Lower leg skin (tissue), 4 donors: ENCODE measurements at regions not wholly inside any gene's neighbourhood (a gene's known extent, or its start where the extent isn't known, plus 50 kb on each side); places are given as distances from the start of the nearest gene placed in this dataset.

Experiments used
- DNase-seq, 2 donors: peaks; one replicate each; pipeline ENCODE4 v3.0.0-alpha.2; 2019; ENCODE audit warnings: low spot score in 2 of 2
- H3K4me3 ChIP-seq: fragments of 200-600 bp; sonication (generic); 2 replicates; pipeline ENCODE4 v1.5.1; 2017; ENCODE audit warnings: mild to moderate bottlenecking, low read depth; ENCODE audit not compliant: poor library complexity, severe bottlenecking
- CTCF ChIP-seq, 3 donors: fragments of 450-650 bp; IDR thresholded peaks; one replicate each; pipeline ENCODE4 v1.5.1; 2016; ENCODE audit warnings: antibody characterized with exemption in 3 of 3, mild to moderate bottlenecking in 3 of 3, moderate library complexity in 2 of 3
- POLR2A ChIP-seq, 2 donors: fragments of 450-650 bp; IDR thresholded peaks; one replicate each; pipeline ENCODE4 v1.6.1; 2016 to 2017; ENCODE audit warnings: antibody characterized with exemption in 2 of 2, mild to moderate bottlenecking in 1 of 2, moderate library complexity in 1 of 2
- WGBS, 2 donors: methylation state at CpG; one replicate each; pipeline ENCODE4 v1.1.5; 2018; 5-methylcytosine and 5-hydroxymethylcytosine counted together
- intact Hi-C: fragments of 100-400 bp; cut with DNase I; formaldehyde crosslinking; loops from one replicate; pipeline ENCODE4 v1.15.0; 2023; ENCODE audit warnings: low total_unique reads

DNA sequence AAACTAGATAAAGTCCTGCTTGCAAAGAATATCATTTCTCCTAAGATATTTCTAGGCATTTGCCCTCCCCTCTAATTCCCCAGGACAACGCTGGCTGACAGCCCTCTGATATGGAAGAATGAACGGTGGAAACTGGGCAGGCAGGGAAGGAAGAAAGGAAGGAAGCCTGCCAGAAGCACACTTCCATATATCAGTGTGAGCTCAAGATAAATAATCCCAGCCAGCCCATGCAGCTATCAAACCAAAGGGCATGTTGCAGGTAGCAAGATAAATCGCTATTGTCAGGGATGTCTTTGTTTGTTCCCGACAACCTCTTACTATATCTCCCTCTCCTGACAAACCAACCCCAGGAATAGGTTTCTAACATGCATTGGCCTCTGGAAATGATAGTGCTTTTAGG, 412.8 kb downstream of the HNRNPD start:
- no peak overlapping the region for H3K4me3 ChIP-seq
- intact Hi-C loops = no loop called here
- no peak for TF ChIP-seq CTCF (IDR thresholded peaks at IDR 0.05)
- TF ChIP-seq POLR2A (IDR thresholded peaks at IDR 0.05) = no peak
- 68 to 79% methylated on average over 4 of the region's 4 CpGs for WGBS, 2 donors
- DNase-seq = no peak

DNA sequence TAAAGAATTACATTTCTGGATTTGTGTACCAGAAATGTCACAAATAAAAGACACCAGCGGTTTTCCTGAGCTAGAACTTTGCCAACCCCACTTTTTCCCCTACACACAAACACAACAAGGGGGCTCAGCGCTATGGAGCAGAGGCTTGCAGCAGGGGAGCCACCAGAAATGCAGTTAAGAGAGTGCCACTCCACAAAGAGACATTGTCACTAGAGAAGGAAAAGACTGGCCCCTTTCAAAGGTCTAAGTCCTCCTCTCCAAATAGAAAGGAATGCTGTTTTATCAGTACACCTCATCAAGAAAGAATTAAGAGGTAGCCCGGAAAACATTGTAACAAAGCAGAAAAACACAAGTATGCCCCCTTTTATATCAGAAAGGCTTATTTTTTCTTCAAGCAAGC, 419.5 kb downstream of the HNRNPD start:
- TF ChIP-seq CTCF (IDR thresholded peaks at IDR 0.05) (no peak), POLR2A (IDR thresholded peaks at IDR 0.05) (no peak)
- intact Hi-C loops = no loop called here
- no peak for DNase-seq
- H3K4me3 ChIP-seq = no peak overlapping the region
- WGBS, 2 donors = 52 to 59% methylated on average over 3 of the region's 3 CpGs

GRCh38 chr4:81951891-81952455, 421.8 kb downstream of the HNRNPD start:
- TF ChIP-seq POLR2A (IDR thresholded peaks at IDR 0.05) (no peak), CTCF (IDR thresholded peaks at IDR 0.05) (no peak)
- 87% methylated on average over 3 of the region's 3 CpGs for WGBS, 2 donors
- H3K4me3 ChIP-seq = no peak overlapping the region
- no peak for DNase-seq
- intact Hi-C loops = no loop called here

DNA sequence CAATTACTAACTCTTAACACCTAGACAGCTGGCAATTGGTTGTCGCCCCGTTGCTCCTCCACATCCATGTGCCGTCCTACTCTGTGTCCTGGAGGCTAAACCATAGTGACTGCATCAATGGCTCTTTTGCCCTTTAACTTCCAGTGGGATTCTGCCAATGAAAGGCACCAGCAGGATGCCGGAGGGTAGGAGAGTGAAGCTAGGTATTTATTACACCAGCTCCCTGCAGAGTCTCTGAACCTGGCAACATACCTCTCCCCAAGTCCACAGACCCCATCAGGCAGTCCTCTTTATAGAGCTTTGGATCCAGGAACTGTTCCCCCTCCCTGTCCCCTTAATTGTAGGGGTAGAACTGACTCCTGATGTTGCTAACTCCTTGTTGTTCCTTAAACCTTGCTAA, 426.8 kb downstream of the HNRNPD start:
- WGBS, 2 donors = 17 to 23% methylated on average over 4 of the region's 4 CpGs
- H3K4me3 ChIP-seq = no peak overlapping the region
- intact Hi-C loops = no loop called here
- TF ChIP-seq CTCF (IDR thresholded peaks at IDR 0.05) = no peak
- TF ChIP-seq POLR2A (IDR thresholded peaks at IDR 0.05) = no peak
- no peak for DNase-seq

GRCh38 chr4:81930506-81931238, 443.1 kb downstream of the HNRNPD start:
- no peak overlapping the region for H3K4me3 ChIP-seq
- TF ChIP-seq POLR2A (IDR thresholded peaks at IDR 0.05) = no peak
- no peak for TF ChIP-seq CTCF (IDR thresholded peaks at IDR 0.05)
- WGBS, 2 donors = 89 to 92% methylated on average over 3 of the region's 3 CpGs
- intact Hi-C loops = no loop called here
- no peak for DNase-seq

GRCh38 chr4:81923140-81923539, 450.7 kb downstream of the HNRNPD start:
- intact Hi-C loops = no loop called here
- no peak for TF ChIP-seq POLR2A (IDR thresholded peaks at IDR 0.05)
- 74 to 78% methylated on average over 2 of the region's 2 CpGs for WGBS, 2 donors
- H3K4me3 ChIP-seq = no peak overlapping the region
- no peak for DNase-seq
